ENCODE measurements at regions not wholly inside any gene's neighbourhood (a gene's known extent, or its start where the extent isn't known, plus 50 kb on each side); places are given as distances from the start of the nearest gene placed in this dataset.

GRCh38 chr2:104344985-104345384 lies 508.9 kb upstream of the POU3F3 start:
- TF ChIP-seq CTCF (tag by site-specific recombination; IDR thresholded peaks at IDR 0.05) (no peak), GLIS1 (tag by site-specific recombination; IDR thresholded peaks at IDR 0.05) (no peak), ZNF121 (tag by site-specific recombination; IDR thresholded peaks at IDR 0.05) (no peak), ZNF18 (tag by site-specific recombination; IDR thresholded peaks at IDR 0.05) (no peak), ZNF335 (tag by site-specific recombination; conservative IDR thresholded peaks at IDR 0.05) (no peak), ZNF274 (IDR thresholded peaks at IDR 0.05; ENCODE audit: low read length) (no peak), ZNF274 (tag by site-specific recombination; IDR thresholded peaks at IDR 0.05; ENCODE audit: borderline replicate concordance) (no peak), ZNF157 (tag by site-specific recombination; IDR thresholded peaks at IDR 0.05) (no peak)
